Prostate gland (tissue), 2 donors: ENCODE measurements at regions not wholly inside any gene's neighbourhood (a gene's known extent, or its start where the extent isn't known, plus 50 kb on each side); places are given as distances from the start of the nearest gene placed in this dataset.
"Not testable (repeated sequence)": the region's sequence is repeated elsewhere in the genome, so short reads cannot be mapped to it uniquely, and the experiment has no call there.

Experiments
- POLR2A ChIP-seq: fragments of 450-650 bp; IDR thresholded peaks from one replicate; pipeline ENCODE4 v1.6.1; 2016; ENCODE audit warnings: antibody characterized with exemption, mild to moderate bottlenecking
- POLR2AphosphoS5 ChIP-seq: sonication (generic); formaldehyde crosslinking; IDR thresholded peaks from one replicate; pipeline ENCODE4 v1.6.1; 2017; ENCODE audit warnings: antibody characterized with exemption
- TF ChIP-seq, protein P1 (sequence below), 4 experiments: fragments of 200-600 bp in 2 of 4; fragments of 450-650 bp in 2 of 4; sonication (generic) in 2 of 4; IDR thresholded peaks; 1 replicate in 3 of 4; 2 replicates in 1 of 4; pipeline ENCODE4 v1.5.1; 2016 to 2019; ENCODE audit warnings: antibody characterized with exemption in 4 of 4, mild to moderate bottlenecking in 2 of 4, moderate library complexity in 2 of 4

DNA sequence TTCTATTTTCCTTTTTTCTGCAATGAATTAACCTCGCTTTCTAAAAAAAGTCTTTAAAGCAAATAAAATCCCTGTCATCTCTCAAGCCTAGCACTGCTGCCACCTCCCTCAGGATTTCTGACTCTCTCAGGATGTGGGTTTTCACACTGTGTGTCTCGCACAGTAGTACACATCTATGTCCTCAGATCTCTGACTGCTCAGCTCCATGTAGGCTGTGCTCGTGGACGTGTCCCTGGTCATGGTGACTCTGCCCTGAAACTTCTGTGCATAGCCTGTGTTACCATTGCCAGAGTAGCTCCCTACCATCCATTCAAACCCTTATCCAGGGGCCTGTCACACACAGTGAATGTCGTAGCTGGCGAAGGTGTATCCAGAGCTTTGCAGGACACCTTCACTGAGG lies 619.3 kb downstream of the TMEM121 start:
- not testable (repeated sequence) for TF ChIP-seq POLR2A, POLR2AphosphoS5
- TF ChIP-seq, protein P1, sequence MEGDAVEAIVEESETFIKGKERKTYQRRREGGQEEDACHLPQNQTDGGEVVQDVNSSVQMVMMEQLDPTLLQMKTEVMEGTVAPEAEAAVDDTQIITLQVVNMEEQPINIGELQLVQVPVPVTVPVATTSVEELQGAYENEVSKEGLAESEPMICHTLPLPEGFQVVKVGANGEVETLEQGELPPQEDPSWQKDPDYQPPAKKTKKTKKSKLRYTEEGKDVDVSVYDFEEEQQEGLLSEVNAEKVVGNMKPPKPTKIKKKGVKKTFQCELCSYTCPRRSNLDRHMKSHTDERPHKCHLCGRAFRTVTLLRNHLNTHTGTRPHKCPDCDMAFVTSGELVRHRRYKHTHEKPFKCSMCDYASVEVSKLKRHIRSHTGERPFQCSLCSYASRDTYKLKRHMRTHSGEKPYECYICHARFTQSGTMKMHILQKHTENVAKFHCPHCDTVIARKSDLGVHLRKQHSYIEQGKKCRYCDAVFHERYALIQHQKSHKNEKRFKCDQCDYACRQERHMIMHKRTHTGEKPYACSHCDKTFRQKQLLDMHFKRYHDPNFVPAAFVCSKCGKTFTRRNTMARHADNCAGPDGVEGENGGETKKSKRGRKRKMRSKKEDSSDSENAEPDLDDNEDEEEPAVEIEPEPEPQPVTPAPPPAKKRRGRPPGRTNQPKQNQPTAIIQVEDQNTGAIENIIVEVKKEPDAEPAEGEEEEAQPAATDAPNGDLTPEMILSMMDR (IDR thresholded peaks at IDR 0.05), result not testable (repeated sequence)
